HCT116 (cell line): ENCODE measurements at regions not wholly inside any gene's neighbourhood (a gene's known extent, or its start where the extent isn't known, plus 50 kb on each side); places are given as distances from the start of the nearest gene placed in this dataset.

Experiments
- ATAC-seq: fragments of 200-7000 bp; cut with Tn5 transposase; 2 replicates; pipeline ENCODE4 v1.9.1; 2020; ENCODE audit warnings: mild to moderate bottlenecking, moderate library complexity
- BruUV-seq: library from RNA; stranded (reverse); fragments of 400-500 nt; replicated peaks from 2 replicates; lab custom pipeline; 2021; lab: Mats Ljungman, UMichigan
- CTCF ChIA-PET: fragments of 300-600 bp; sonication (Branson Sonifier 250); formaldehyde crosslinking; loops from one replicate; lab custom pipeline; 2021; ENCODE audit warnings: antibody characterized with exemption; lab: Charles Lee
- POLR2A ChIA-PET: fragments of 300-600, 350-600 bp; sonication (Branson Sonifier 250); formaldehyde crosslinking; loops from one replicate; lab custom pipeline; 2021; ENCODE audit warnings: antibody characterized with exemption; lab: Charles Lee
- RAD21 ChIA-PET, 2 experiments: fragments of 300-600 bp; sonication (Branson Sonifier 250); formaldehyde crosslinking; loops; one replicate each; lab custom pipeline; 2023; ENCODE audit warnings: low total read pairs in 2 of 2; ENCODE audit not compliant: uncharacterized antibody in 2 of 2, unreplicated experiment in 2 of 2, low non-redundant PET in 1 of 2; lab: Charles Lee
- DNase-seq: peaks from one replicate; pipeline ENCODE4 v3.0.0-alpha.2; 2010; ENCODE audit warnings: low read depth, low spot score
- H2AFZ ChIP-seq: fragments of 200-600 bp; shearing (Covaris generic), sonication (generic); 2 replicates; pipeline ENCODE4 v1.6.1; 2017; ENCODE audit warnings: low read depth, mixed run types, mixed read lengths, antibody characterized with exemption, low read length; ENCODE audit not compliant: poor library complexity, severe bottlenecking
- H3K27ac ChIP-seq: 2 replicates; pipeline ENCODE4 v1.5.1; 2012; ENCODE audit warnings: low read depth, low read length
- H3K27me3 ChIP-seq: fragments of 200-600 bp; sonication (generic); 2 replicates; pipeline ENCODE4 v1.6.1; 2016; ENCODE audit warnings: mixed run types, low read length, mixed read lengths; ENCODE audit not compliant: insufficient read depth
- H3K36me3 ChIP-seq, 2 experiments: fragments of 200-500 bp in 1 of 2; fragments of 200-600 bp in 1 of 2; sonication (Bioruptor generic) in 1 of 2; sonication (generic) in 1 of 2; 2 replicates each; pipeline versions ENCODE4 v1.5.1 to v1.6.1; 2014 to 2016; ENCODE audit warnings: low read length in 2 of 2, inconsistent platforms in 1 of 2, mixed read lengths in 1 of 2, mixed run types in 1 of 2; ENCODE audit not compliant: insufficient read depth in 2 of 2, control insufficient read depth in 1 of 2
- H3K4me1 ChIP-seq, 2 experiments: fragments of 200-600 bp in 1 of 2; sonication (generic) in 1 of 2; 2 replicates each; pipeline versions ENCODE4 v1.5.1 to v1.6.1; 2012 to 2017; ENCODE audit warnings: low read length in 2 of 2, inconsistent platforms in 1 of 2, mild to moderate bottlenecking in 1 of 2, mixed read lengths in 1 of 2, mixed run types in 1 of 2, moderate library complexity in 1 of 2; ENCODE audit not compliant: insufficient read depth in 2 of 2, control insufficient read depth in 1 of 2
- H3K4me2 ChIP-seq: fragments of 200-600 bp; sonication (generic); 2 replicates; pipeline ENCODE4 v1.6.1; 2017; ENCODE audit warnings: mixed run types, low read length, mixed read lengths
- H3K4me3 ChIP-seq, 2 experiments: fragments of 200-600 bp in 1 of 2; sonication (generic) in 1 of 2; replicated peaks in 1 of 2; 2 replicates each; pipeline ENCODE4 v1.5.1; 2011 to 2016; ENCODE audit warnings: low read length in 2 of 2, control low read depth in 1 of 2, low read depth in 1 of 2, mild to moderate bottlenecking in 1 of 2, mixed read lengths in 1 of 2, mixed run types in 1 of 2
- H3K79me2 ChIP-seq: fragments of 200-600 bp; sonication (generic); 2 replicates; pipeline ENCODE4 v1.6.1; 2017; ENCODE audit warnings: mild to moderate bottlenecking, mixed run types, low read length, moderate library complexity, mixed read lengths; ENCODE audit not compliant: insufficient read depth
- H3K9ac ChIP-seq: fragments of 200-600 bp; sonication (generic); 2 replicates; pipeline ENCODE4 v1.6.1; 2016; ENCODE audit warnings: low read length, mixed read lengths
- H3K9me2 ChIP-seq: fragments of 200-600 bp; sonication (generic), shearing (Covaris generic); 2 replicates; pipeline ENCODE4 v1.6.1; 2017; ENCODE audit warnings: mixed run types, mild to moderate bottlenecking, moderate library complexity; ENCODE audit not compliant: insufficient read depth
- H3K9me3 ChIP-seq, 2 experiments: fragments of 200-500 bp in 1 of 2; fragments of 200-600 bp in 1 of 2; sonication (Bioruptor generic) in 1 of 2; sonication (generic) in 1 of 2; 2 replicates each; pipeline ENCODE4 v1.6.1; 2014 to 2017; ENCODE audit warnings: low read length in 2 of 2, mixed read lengths in 2 of 2, inconsistent platforms in 1 of 2, low read depth in 1 of 2, mild to moderate bottlenecking in 1 of 2, mixed run types in 1 of 2, moderate library complexity in 1 of 2; ENCODE audit not compliant: control insufficient read depth in 1 of 2, insufficient read depth in 1 of 2
- H4K20me1 ChIP-seq: fragments of 200-600 bp; sonication (generic), shearing (Covaris generic); 2 replicates; pipeline ENCODE4 v1.6.1; 2017; ENCODE audit warnings: mixed run types, mild to moderate bottlenecking, moderate library complexity; ENCODE audit not compliant: insufficient read depth
- ATF3 ChIP-seq: IDR thresholded peaks from 2 replicates; pipeline ENCODE4 v1.6.1; 2012
- CEBPB ChIP-seq: IDR thresholded peaks from 2 replicates; pipeline ENCODE4 v1.6.1; 2012; ENCODE audit warnings: low read depth
- EGR1 ChIP-seq: IDR thresholded peaks from 2 replicates; pipeline ENCODE4 v1.6.1; 2012; ENCODE audit warnings: low read depth
- ELF1 ChIP-seq: IDR thresholded peaks from 2 replicates; pipeline ENCODE4 v1.6.1; 2012; ENCODE audit warnings: low read depth, borderline replicate concordance
- EZH2 ChIP-seq: fragments of 200-600 bp; sonication (generic); IDR thresholded peaks from 2 replicates; pipeline ENCODE4 v1.6.1; 2017; ENCODE audit warnings: antibody characterized with exemption, mixed run types
- JUND ChIP-seq: IDR thresholded peaks from 2 replicates; pipeline ENCODE4 v1.6.1; 2012
- POLR2AphosphoS5 ChIP-seq: IDR thresholded peaks from 2 replicates; pipeline ENCODE4 v1.6.1; 2011; ENCODE audit warnings: mild to moderate bottlenecking, low read depth, low read length, moderate library complexity
- RAD21 ChIP-seq: IDR thresholded peaks from 2 replicates; pipeline ENCODE4 v1.6.1; 2012; ENCODE audit warnings: low read depth, mild to moderate bottlenecking
- SIN3A ChIP-seq: IDR thresholded peaks from 2 replicates; pipeline ENCODE4 v1.6.1; 2012; ENCODE audit warnings: low read depth
- SRF ChIP-seq: IDR thresholded peaks from 2 replicates; pipeline ENCODE4 v1.6.1; 2012; ENCODE audit warnings: low read depth
- TCF7L2 ChIP-seq: IDR thresholded peaks from 2 replicates; pipeline ENCODE4 v1.7.0; 2011; ENCODE audit warnings: borderline replicate concordance, inconsistent platforms; ENCODE audit not compliant: insufficient read depth, insufficient read length; ENCODE audit errors: extremely low read depth
- ZBTB33 ChIP-seq: IDR thresholded peaks from 2 replicates; pipeline ENCODE4 v1.6.1; 2011; ENCODE audit warnings: mild to moderate bottlenecking, low read length, moderate library complexity; ENCODE audit not compliant: insufficient replicate concordance; ENCODE audit errors: extremely low read depth
- ZNF274 ChIP-seq: fragments of 200-500 bp; sonication (Bioruptor generic); IDR thresholded peaks from 2 replicates; pipeline ENCODE4 v1.6.1; 2014; ENCODE audit warnings: mild to moderate bottlenecking, low read depth, low read length, inconsistent platforms
- intact Hi-C: fragments of 100-400 bp; cut with micrococcal nuclease; formaldehyde crosslinking; loops from 2 replicates; pipeline ENCODE4 v1.10.0; 2022
- TF ChIP-seq, protein P1 (sequence below): IDR thresholded peaks from 2 replicates; pipeline ENCODE4 v1.6.1; 2012; ENCODE audit warnings: low read depth
- TF ChIP-seq, protein P2 (sequence below): IDR thresholded peaks from 2 replicates; pipeline ENCODE4 v1.6.1; 2012

GRCh38 chr13:53200075-53200474 is 171.5 kb downstream of the OLFM4 start:
- no peak for ATAC-seq

More at GRCh38 chr13:53200075-53200474, 171.5 kb downstream of the OLFM4 start:
- Histone ChIP-seq H3K4me2 (no peak overlapping the region), H3K4me3 (no peak overlapping the region), H3K9me3 (no peaks in the 10 kb centered on the region; a peak in 1 of 4 replicates), H3K27ac (no peak overlapping the region), H3K4me1 (no peaks in the 10 kb centered on the region), H3K27me3 (no peaks in the 10 kb centered on the region), H3K9ac (no peak overlapping the region), H3K36me3 (no peaks in the 10 kb centered on the region), H4K20me1 (no peaks in the 10 kb centered on the region), H2AFZ (no peak overlapping the region), H3K9me2 (no peaks in the 10 kb centered on the region), H3K79me2 (no peaks in the 10 kb centered on the region)
- BruUV-seq = no TSS peak
- intact Hi-C loops = no loop called here
- no peak for DNase-seq
- ChIA-PET RAD21 (no interaction called here), POLR2A (no interaction called here), CTCF (no interaction called here)
- TF ChIP-seq JUND = no peak
- TF ChIP-seq RAD21 = no peak
- TF ChIP-seq SRF = no peak
- no peak for TF ChIP-seq SIN3A
- no peak for TF ChIP-seq POLR2AphosphoS5
- no peak for TF ChIP-seq ATF3
- no peak for TF ChIP-seq TCF7L2
- TF ChIP-seq ZBTB33 = no peak
- TF ChIP-seq ZNF274 = no peak
- TF ChIP-seq CEBPB = no peak
- TF ChIP-seq, protein P1, sequence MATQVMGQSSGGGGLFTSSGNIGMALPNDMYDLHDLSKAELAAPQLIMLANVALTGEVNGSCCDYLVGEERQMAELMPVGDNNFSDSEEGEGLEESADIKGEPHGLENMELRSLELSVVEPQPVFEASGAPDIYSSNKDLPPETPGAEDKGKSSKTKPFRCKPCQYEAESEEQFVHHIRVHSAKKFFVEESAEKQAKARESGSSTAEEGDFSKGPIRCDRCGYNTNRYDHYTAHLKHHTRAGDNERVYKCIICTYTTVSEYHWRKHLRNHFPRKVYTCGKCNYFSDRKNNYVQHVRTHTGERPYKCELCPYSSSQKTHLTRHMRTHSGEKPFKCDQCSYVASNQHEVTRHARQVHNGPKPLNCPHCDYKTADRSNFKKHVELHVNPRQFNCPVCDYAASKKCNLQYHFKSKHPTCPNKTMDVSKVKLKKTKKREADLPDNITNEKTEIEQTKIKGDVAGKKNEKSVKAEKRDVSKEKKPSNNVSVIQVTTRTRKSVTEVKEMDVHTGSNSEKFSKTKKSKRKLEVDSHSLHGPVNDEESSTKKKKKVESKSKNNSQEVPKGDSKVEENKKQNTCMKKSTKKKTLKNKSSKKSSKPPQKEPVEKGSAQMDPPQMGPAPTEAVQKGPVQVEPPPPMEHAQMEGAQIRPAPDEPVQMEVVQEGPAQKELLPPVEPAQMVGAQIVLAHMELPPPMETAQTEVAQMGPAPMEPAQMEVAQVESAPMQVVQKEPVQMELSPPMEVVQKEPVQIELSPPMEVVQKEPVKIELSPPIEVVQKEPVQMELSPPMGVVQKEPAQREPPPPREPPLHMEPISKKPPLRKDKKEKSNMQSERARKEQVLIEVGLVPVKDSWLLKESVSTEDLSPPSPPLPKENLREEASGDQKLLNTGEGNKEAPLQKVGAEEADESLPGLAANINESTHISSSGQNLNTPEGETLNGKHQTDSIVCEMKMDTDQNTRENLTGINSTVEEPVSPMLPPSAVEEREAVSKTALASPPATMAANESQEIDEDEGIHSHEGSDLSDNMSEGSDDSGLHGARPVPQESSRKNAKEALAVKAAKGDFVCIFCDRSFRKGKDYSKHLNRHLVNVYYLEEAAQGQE = no peak
- TF ChIP-seq, protein P2, sequence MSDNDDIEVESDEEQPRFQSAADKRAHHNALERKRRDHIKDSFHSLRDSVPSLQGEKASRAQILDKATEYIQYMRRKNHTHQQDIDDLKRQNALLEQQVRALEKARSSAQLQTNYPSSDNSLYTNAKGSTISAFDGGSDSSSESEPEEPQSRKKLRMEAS = no peak
- TF ChIP-seq EGR1 = no peak
- TF ChIP-seq EZH2 = no peak
- no peak for TF ChIP-seq ELF1
